K562 (cell line): ENCODE measurements at regions not wholly inside any gene's neighbourhood (a gene's known extent, or its start where the extent isn't known, plus 50 kb on each side); places are given as distances from the start of the nearest gene placed in this dataset.

Experiments
- ATAC-seq: fragments of 200-7000 bp; cut with Tn5 transposase; 3 replicates; pipeline ENCODE4 v1.9.1; 2020; ENCODE audit warnings: moderate library complexity
- BruUV-seq: library from RNA; stranded (reverse); fragments of 400-500 nt; replicated peaks from 2 replicates; lab custom pipeline; 2021; lab: Mats Ljungman, UMichigan
- CTCF ChIA-PET: fragments of 300-600 bp; formaldehyde crosslinking; extraction: SDS; loops from one replicate; lab custom pipeline; 2021; ENCODE audit warnings: low intra/inter-chr PET ratio; lab: Yijun Ruan, JAX
- POLR2A ChIA-PET: fragments of 300-600, 350-650 bp; sonication (Branson Sonifier 250); formaldehyde crosslinking; extraction: SDS; loops from one replicate; lab custom pipeline; 2021; ENCODE audit warnings: antibody characterized with exemption, inconsistent platforms; lab: Yijun Ruan, JAX
- DNase-seq, 4 experiments: peaks; one replicate each; pipeline versions ENCODE4 v3.0.0 to v3.0.0-alpha.2; 2011 to 2018; ENCODE audit warnings: low spot score in 3 of 4, mixed read lengths in 3 of 4; ENCODE audit errors: extremely low read depth in 1 of 4
- FAIRE-seq: peaks from 2 replicates; lab custom pipeline; 2011; peaks lifted over from hg19 to GRCh38; lab: Jason Lieb, UNC
- H2AFZ ChIP-seq: 2 replicates; pipeline ENCODE4 v1.6.0; 2011; ENCODE audit warnings: low read depth, low read length, control low read depth, inconsistent platforms
- H3K27ac ChIP-seq: fragments of 200-600 bp; 3 replicates; pipeline ENCODE4 v1.8.0; 2011; ENCODE audit warnings: low read depth, mild to moderate bottlenecking, control low read depth, inconsistent platforms, low read length, moderate library complexity, mixed read lengths; ENCODE audit errors: extremely low read depth
- H3K27me3 ChIP-seq, 2 experiments: fragments of 300-600 bp in 1 of 2; 2 replicates in 1 of 2; 3 replicates in 1 of 2; pipeline versions ENCODE4 v1.6.0 to v1.8.0; 2011; ENCODE audit warnings: inconsistent platforms in 2 of 2, low read length in 2 of 2, mild to moderate bottlenecking in 1 of 2, mixed read lengths in 1 of 2, moderate library complexity in 1 of 2; ENCODE audit not compliant: control insufficient read depth in 2 of 2, insufficient read depth in 2 of 2
- H3K36me3 ChIP-seq: fragments of 300-600 bp; 3 replicates; pipeline ENCODE4 v1.8.0; 2011; ENCODE audit warnings: mild to moderate bottlenecking, low read length, inconsistent platforms; ENCODE audit not compliant: control insufficient read depth, insufficient read depth
- H3K4me1 ChIP-seq, 2 experiments: fragments of 200-600 bp in 1 of 2; replicated peaks in 1 of 2; 2 replicates in 1 of 2; 3 replicates in 1 of 2; pipeline versions ENCODE4 v1.5.1 to v1.8.0; 2011; ENCODE audit warnings: inconsistent platforms in 2 of 2, low read length in 2 of 2, mild to moderate bottlenecking in 1 of 2, mixed read lengths in 1 of 2, moderate library complexity in 1 of 2; ENCODE audit not compliant: control insufficient read depth in 2 of 2, insufficient read depth in 2 of 2
- H3K4me2 ChIP-seq: 2 replicates; pipeline ENCODE4 v1.6.1; 2011; ENCODE audit warnings: low read length, control low read depth, inconsistent platforms, mixed read lengths; ENCODE audit not compliant: insufficient read depth
- H3K4me3 ChIP-seq: fragments of 200-600 bp; sonication (generic), shearing (Covaris generic); 2 replicates; pipeline ENCODE4 v1.5.1; 2016; ENCODE audit warnings: control low read depth, inconsistent platforms
- H3K79me2 ChIP-seq: fragments of 200-600 bp; 3 replicates; pipeline ENCODE4 v1.8.0; 2011; ENCODE audit warnings: low read length, inconsistent platforms; ENCODE audit not compliant: control insufficient read depth, insufficient read depth
- H3K9ac ChIP-seq, 2 experiments: 2 replicates each; pipeline versions ENCODE4 v1.6.0 to v1.6.1; 2011; ENCODE audit warnings: low read depth in 2 of 2, low read length in 2 of 2, control low read depth in 1 of 2, inconsistent platforms in 1 of 2, mild to moderate bottlenecking in 1 of 2, mixed read lengths in 1 of 2; ENCODE audit not compliant: insufficient read depth in 1 of 2
- H3K9me1 ChIP-seq: one replicate; pipeline ENCODE4 v1.6.0; 2011; ENCODE audit warnings: inconsistent platforms, mild to moderate bottlenecking, low read length, moderate library complexity; ENCODE audit not compliant: control insufficient read depth, insufficient read depth
- H3K9me3 ChIP-seq: replicated peaks from 2 replicates; pipeline ENCODE4 v1.5.1; 2011; ENCODE audit warnings: low read depth, low read length, inconsistent platforms; ENCODE audit not compliant: control insufficient read depth, insufficient read depth
- H4K20me1 ChIP-seq: replicated peaks from 2 replicates; pipeline ENCODE4 v1.6.1; 2011; ENCODE audit warnings: low read length, inconsistent platforms, mixed read lengths; ENCODE audit not compliant: control insufficient read depth, insufficient read depth
- CBX8 ChIP-seq: fragments of 200-600 bp; sonication (generic); IDR thresholded peaks from 2 replicates; pipeline ENCODE4 v1.6.1; 2012; ENCODE audit warnings: borderline replicate concordance, mixed run types, low read depth, mild to moderate bottlenecking, moderate library complexity, mixed read lengths, low read length, control low read depth, inconsistent platforms; ENCODE audit not compliant: poor library complexity, severe bottlenecking; ENCODE audit errors: extremely low read depth
- CEBPG ChIP-seq, 3 experiments: fragments of 200-800 bp in 1 of 3; sonication (Bioruptor generic) in 1 of 3; sonication (generic) in 1 of 3; formaldehyde crosslinking in 1 of 3; IDR thresholded peaks in 2 of 3; conservative IDR thresholded peaks in 1 of 3; 2 replicates each; pipeline versions ENCODE4 v1.6.1 to v1.8.0; 2016 to 2022; ENCODE audit warnings: missing compliant biosample characterization in 2 of 3, missing genetic modification characterization in 2 of 3, mild to moderate bottlenecking in 1 of 3, missing genetic modification reagents in 1 of 3
- CXXC5 ChIP-seq: fragments of 250-450 bp; sonication (Bioruptor Pico); IDR thresholded peaks from 2 replicates; pipeline ENCODE4 v1.8.0; 2022; ENCODE audit warnings: inconsistent platforms, mild to moderate bottlenecking, moderate library complexity
- DIDO1 ChIP-seq: fragments of 450-650 bp; IDR thresholded peaks from 2 replicates; pipeline ENCODE4 v1.6.1; 2016; ENCODE audit warnings: low read depth, missing biosample characterization, missing genetic modification characterization
- EP400 ChIP-seq: fragments of 450-650 bp; IDR thresholded peaks from 2 replicates; pipeline ENCODE4 v1.6.1; 2017; ENCODE audit warnings: antibody characterized with exemption, mild to moderate bottlenecking, moderate library complexity
- ETS2 ChIP-seq: IDR thresholded peaks from 2 replicates; pipeline ENCODE4 v1.6.1; 2016; ENCODE audit warnings: borderline replicate concordance, missing genetic modification characterization, mild to moderate bottlenecking, moderate library complexity, missing compliant biosample characterization; ENCODE audit not compliant: poor library complexity, severe bottlenecking
- ETV5 ChIP-seq: sonication (generic); formaldehyde crosslinking; IDR thresholded peaks from 2 replicates; pipeline ENCODE4 v1.4.0; 2020; ENCODE audit warnings: low read depth, mild to moderate bottlenecking, missing genetic modification reagents
- HCFC1 ChIP-seq: IDR thresholded peaks from 2 replicates; pipeline ENCODE4 v1.6.1; 2012; ENCODE audit warnings: low read depth, low read length, improper control_type of control experiment
- HMG20B ChIP-seq: fragments of 250-450 bp; sonication (Bioruptor Pico); IDR thresholded peaks from 2 replicates; pipeline ENCODE4 v1.5.0; 2021; ENCODE audit warnings: mild to moderate bottlenecking
- POLR2B ChIP-seq: fragments of 450-650 bp; IDR thresholded peaks from 2 replicates; pipeline ENCODE4 v1.6.1; 2018; ENCODE audit warnings: low read depth; ENCODE audit not compliant: partially characterized antibody
- PYGO2 ChIP-seq: fragments of 450-650 bp; IDR thresholded peaks from 2 replicates; pipeline ENCODE4 v1.6.1; 2016; ENCODE audit warnings: mild to moderate bottlenecking, missing genetic modification characterization, moderate library complexity, missing compliant biosample characterization
- SIN3B ChIP-seq: fragments of 450-650 bp; IDR thresholded peaks from 2 replicates; pipeline ENCODE4 v1.6.1; 2017; ENCODE audit warnings: low read depth, mild to moderate bottlenecking, moderate library complexity
- SLC30A9 ChIP-seq: fragments of 250-450 bp; sonication (Bioruptor Pico); IDR thresholded peaks from 2 replicates; pipeline ENCODE4 v1.8.0; 2022; ENCODE audit warnings: mild to moderate bottlenecking, moderate library complexity
- SMARCA5 ChIP-seq: fragments of 450-650 bp; IDR thresholded peaks from 2 replicates; pipeline ENCODE4 v1.6.1; 2016
- ZFPM2 ChIP-seq: fragments of 250-450 bp; sonication (Bioruptor Pico); IDR thresholded peaks from 2 replicates; pipeline ENCODE4 v1.5.1; 2022; ENCODE audit warnings: mild to moderate bottlenecking
- ZNF23 ChIP-seq: fragments of 250-450 bp; sonication (Bioruptor Pico); IDR thresholded peaks from 2 replicates; pipeline ENCODE4 v1.4.0; 2020; ENCODE audit warnings: mild to moderate bottlenecking
- ZNF79 ChIP-seq: fragments of 250-450 bp; sonication (Bioruptor Pico); IDR thresholded peaks from 2 replicates; pipeline ENCODE4 v1.4.0; 2020; ENCODE audit warnings: low read depth, mild to moderate bottlenecking, moderate library complexity
- WGBS: fragments of 100-300 bp; shearing (Covaris generic); methylation state at CpG from one replicate; pipeline ENCODE4 v1.1.6; 2016; ENCODE audit warnings: low coverage, mixed read lengths; ENCODE audit not compliant: insufficient coverage; ENCODE audit errors: missing lambda C conversion rate; 5-methylcytosine and 5-hydroxymethylcytosine counted together
- in situ Hi-C: fragments of 300-500 bp; cut with MboI; formaldehyde crosslinking; loops from 4 replicates; pipeline ENCODE4 v1.15.0; 2018; ENCODE audit warnings: inconsistent platforms, mixed read lengths
- intact Hi-C: fragments of 100-400 bp; cut with micrococcal nuclease; formaldehyde crosslinking; loops from 2 replicates; pipeline ENCODE4 v1.14.2; 2022
- TF ChIP-seq, protein P1 (sequence below): fragments of 250-450 bp; sonication (Bioruptor Pico); IDR thresholded peaks from 2 replicates; pipeline ENCODE4 v1.8.0; 2022; ENCODE audit warnings: moderate library complexity, mild to moderate bottlenecking, inconsistent platforms

DNA sequence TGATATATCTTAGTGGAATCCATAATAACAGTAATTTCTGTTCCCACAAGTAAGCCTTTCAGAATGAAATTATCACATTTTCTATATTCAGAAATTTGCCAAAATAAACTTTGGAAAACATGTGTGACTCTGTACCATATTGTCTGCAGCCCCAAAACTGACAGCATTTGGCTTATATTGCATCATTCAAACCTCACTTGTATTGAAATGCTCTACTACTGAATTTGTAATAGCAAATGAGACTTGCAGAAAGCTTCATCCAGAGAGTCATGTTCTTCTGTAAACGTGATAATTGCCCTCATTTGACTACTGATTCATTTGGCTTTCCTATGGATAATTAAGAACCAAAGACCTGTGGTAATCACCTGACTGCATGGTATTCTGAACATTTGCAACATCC lies 1249.5 kb upstream of the CDH18 start:
- Histone ChIP-seq H4K20me1 (no peaks in the 10 kb centered on the region), H3K4me2 (no peak overlapping the region), H3K4me1 (no peaks in the 10 kb centered on the region), H3K27me3 (no peaks in the 10 kb centered on the region), H3K9me3 (0 out of 2 replicates have a peak, but pooled peaks cover 3% of the 10 kb centered on the region), H3K4me3 (no peak overlapping the region), H3K9me1 (no peaks in the 10 kb centered on the region), H3K27ac (no peak overlapping the region), H3K36me3 (no peaks in the 10 kb centered on the region), H3K79me2 (no peaks in the 10 kb centered on the region), H2AFZ (no peak overlapping the region), H3K9ac (no peak overlapping the region)
- no TSS peak for BruUV-seq
- no peak for TF ChIP-seq PYGO2 (tag)
- no peak for TF ChIP-seq CEBPG (CRISPR knock-in tag; IDR thresholded peaks at IDR 0.05)
- TF ChIP-seq CEBPG (tag; conservative IDR thresholded peaks at IDR 0.05 in 1 of 2, IDR thresholded peaks at IDR 0.05 in 1 of 2), result peak in 1 of 2 experiments; percentile 16; a peak in 1 of 4 replicates
- CTCF ChIA-PET, result no interaction called here
- in situ Hi-C loops, result no loop called here
- POLR2A ChIA-PET, result no interaction called here
- intact Hi-C loops, result no loop called here
- 5% methylated on average over 1 of the region's 1 CpG for WGBS
- DNase-seq (no peak), FAIRE-seq (no peak), ATAC-seq (no peak)

DNA sequence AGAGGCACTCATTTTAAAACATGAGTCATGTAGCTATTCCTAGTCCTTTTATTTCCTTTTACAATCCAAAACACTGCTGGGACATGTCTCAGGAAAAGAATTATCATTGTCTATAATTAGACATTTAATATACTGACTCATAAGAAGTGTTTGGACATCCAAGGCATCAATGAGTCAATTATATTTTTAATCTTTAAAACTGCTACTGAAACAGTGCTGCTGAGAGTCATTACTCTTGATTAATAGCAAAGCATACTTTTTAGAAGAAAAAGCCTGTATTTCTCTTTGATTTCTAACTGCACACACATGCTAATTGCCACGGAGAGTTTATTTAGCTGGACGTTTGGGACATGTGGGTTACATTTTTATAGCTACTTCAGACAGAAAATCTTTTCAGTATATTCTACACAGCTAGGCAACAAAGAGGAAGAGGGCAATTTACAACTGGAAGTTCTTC lies 1249.0 kb upstream of the CDH18 start:
- in situ Hi-C loops, result no loop called here
- Histone ChIP-seq H3K27me3 (no peaks in the 10 kb centered on the region), H3K9me1 (no peaks in the 10 kb centered on the region), H3K9me3 (0 out of 2 replicates have a peak, but pooled peaks cover 3% of the 10 kb centered on the region), H3K9ac (no peak overlapping the region), H3K36me3 (no peaks in the 10 kb centered on the region), H3K27ac (no peak overlapping the region), H3K4me2 (no peak overlapping the region), H2AFZ (no peak overlapping the region), H4K20me1 (no peaks in the 10 kb centered on the region), H3K4me3 (no peak overlapping the region), H3K79me2 (no peaks in the 10 kb centered on the region), H3K4me1 (no peaks in the 10 kb centered on the region)
- ChIA-PET CTCF (no interaction called here), POLR2A (no interaction called here)
- FAIRE-seq, result no peak
- ATAC-seq, result no peak
- intact Hi-C loops, result no loop called here
- 0% methylated on average over 2 of the region's 2 CpGs for WGBS
- DNase-seq, result no peak
- BruUV-seq, result no TSS peak
- no peak for TF ChIP-seq POLR2B
- no peak for TF ChIP-seq EP400
- TF ChIP-seq SLC30A9 (CRISPR knock-in tag), result no peak
- no peak for TF ChIP-seq CXXC5 (CRISPR knock-in tag)
- TF ChIP-seq ZNF23 (CRISPR knock-in tag), result no peak
- TF ChIP-seq ZFPM2 (CRISPR knock-in tag), result no peak
- TF ChIP-seq, protein P1, sequence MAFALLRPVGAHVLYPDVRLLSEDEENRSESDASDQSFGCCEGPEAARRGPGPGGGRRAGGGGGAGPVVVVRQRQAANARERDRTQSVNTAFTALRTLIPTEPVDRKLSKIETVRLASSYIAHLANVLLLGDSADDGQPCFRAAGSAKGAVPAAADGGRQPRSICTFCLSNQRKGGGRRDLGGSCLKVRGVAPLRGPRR (CRISPR knock-in tag), result no peak
- TF ChIP-seq SMARCA5, result no peak
- no peak for TF ChIP-seq SIN3B
- no peak for TF ChIP-seq DIDO1 (tag)
- TF ChIP-seq ETS2, result no peak
- TF ChIP-seq HCFC1, result no peak
- TF ChIP-seq ZNF79 (CRISPR knock-in tag), result no peak
- TF ChIP-seq HMG20B, result no peak
- no peak for TF ChIP-seq CBX8
- TF ChIP-seq ETV5 (CRISPR knock-in tag), result no peak
